ENCODE measurements at regions not wholly inside any gene's neighbourhood (a gene's known extent, or its start where the extent isn't known, plus 50 kb on each side); places are given as distances from the start of the nearest gene placed in this dataset.
A peak's percentile ranks its signal among the peaks of the same experiment; 100 is the strongest.

DNA sequence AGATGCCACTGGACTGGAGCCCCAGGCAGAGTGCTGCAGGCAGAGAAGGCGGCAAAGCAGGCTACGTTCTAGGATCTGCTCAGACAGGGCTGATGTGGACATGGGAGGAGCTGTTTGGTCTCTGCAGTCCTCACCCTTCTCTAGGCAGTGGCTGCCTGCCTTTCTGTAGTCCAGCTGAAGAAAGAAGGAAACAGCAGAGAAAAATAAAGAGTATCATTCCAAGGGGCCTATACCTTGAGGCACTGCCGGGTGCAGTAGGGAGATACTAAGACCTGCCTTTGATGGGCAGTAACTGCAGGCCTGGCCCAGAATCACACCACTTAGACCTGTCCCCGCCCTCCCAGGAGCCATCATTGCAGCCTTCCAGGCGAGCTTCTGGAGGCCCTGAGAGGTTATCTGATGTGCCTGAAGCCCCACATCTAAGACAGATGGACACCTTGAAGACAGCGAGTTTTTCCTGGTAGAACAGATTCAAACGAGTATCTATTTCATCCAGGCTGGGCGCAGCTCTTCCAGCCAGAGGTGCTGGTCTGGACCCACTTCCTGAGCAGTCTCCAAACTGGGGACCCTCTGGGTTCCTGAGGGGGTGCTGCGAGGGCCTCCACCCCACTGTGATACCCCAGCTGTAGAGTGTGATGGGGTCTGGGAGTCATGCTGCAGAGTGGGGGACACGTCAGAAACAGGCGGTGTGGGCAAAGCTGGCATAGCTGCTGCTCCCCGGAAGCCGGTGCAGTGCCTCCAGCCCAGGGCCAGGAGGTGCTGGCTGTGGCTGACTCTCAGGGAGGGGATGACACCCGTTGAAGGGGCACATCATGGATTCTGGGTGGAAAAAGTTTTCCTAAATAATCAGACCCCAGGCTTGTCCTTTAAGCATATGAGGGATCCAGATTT, 87.3 kb upstream of the OTOS start:
- no peak for DNase-seq

DNA sequence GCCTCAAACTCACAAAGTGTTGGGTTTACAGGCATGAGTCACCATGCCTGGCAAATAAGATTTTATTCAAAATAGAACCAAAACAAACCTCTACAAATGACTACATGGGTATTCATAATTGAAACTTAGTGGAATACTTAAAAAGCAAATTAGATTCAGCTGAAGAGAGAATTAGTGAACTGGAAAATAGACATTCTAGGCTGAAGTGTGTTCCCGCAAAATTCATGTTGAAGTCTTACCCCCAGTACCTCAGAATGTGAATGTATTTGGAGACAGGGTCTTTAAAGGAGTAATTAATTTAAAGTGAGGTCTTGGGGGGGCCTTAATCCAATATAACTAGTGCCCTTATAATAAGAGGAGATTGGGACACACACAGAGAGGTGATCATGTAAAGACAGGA, 88.5 kb upstream of the OTOS start:
- no peak for DNase-seq

DNA sequence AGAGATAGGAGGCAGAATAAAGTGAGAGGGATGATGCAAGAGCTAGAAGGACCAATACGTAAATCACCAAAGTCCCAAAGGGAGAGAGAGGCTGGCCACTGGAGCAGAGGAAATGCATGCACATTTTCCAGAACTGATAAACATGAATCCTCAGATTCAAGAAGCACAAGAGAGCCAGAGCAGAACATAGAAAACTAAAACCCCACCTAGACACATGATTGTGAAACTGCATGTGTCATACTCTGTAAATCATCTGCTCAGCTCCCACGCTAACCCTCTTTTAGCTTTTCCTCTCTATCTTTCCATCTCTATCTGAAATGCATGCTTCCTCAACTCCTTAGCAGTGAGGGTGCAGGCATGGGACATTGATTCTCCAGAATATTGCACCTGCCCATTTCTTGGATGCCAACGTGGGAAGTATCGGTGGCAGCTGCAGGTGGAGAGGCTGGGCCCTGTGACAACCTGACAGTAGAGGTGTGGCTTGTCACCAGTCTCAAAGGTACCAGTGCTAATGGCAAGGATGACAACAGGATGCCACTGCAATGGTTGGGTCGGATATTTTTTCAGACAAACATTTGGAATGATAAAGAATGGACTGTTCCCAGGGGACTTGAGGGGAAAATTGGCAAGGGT, 89.3 kb upstream of the OTOS start:
- no peak for DNase-seq

DNA sequence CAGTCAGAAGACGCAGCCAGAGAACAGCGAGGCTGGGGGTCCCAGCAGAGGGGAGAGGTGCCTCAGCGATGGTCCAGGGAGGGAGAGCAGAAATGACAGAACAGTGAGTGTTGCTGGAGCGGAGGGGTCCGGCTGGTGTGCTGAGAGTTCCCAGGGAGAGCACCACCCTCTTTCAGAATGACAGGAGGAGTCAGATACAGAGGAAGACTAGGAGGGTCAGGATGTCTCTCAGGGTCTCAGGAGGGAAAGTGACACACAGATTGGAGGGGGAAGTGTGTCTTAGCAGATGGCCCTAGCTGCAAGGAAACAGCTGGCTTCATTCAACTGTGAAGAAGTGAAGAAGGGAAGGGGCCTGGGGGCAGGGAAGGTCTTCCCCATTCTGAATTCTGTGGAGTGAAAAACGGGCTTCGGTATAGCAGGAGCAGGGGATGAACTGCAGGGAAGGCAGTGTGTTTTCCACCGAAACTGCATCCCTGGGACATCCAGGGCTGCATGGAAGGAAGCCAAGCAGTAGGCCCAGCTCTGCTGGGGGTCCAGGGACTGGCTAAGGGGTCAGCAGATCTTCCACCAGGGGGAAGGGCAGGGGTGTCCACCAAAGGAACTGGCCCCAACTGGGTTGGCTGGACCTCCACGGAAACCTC, 90.0 kb upstream of the OTOS start:
- no peak for DNase-seq

DNA sequence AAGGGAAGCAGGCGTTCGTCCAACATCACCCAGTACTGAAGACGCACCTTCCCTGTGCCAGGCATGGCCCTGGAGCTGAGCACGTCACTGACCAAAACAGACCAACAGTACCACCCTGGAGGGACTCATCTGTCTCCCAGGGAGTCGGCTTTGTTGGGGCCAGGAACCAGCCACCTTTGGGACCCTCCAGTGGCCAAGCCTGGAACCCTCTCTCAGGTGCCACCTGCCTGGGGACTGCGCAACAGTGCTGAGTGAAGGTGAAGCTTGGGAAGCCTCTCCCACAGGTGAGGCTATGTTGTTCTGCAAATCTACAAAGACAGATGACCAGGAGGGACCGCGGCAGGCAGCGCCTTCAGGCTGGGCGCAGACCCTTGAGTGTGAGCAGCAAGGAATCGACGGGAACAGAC, 91.4 kb upstream of the OTOS start:
- DNase-seq: no peak

DNA sequence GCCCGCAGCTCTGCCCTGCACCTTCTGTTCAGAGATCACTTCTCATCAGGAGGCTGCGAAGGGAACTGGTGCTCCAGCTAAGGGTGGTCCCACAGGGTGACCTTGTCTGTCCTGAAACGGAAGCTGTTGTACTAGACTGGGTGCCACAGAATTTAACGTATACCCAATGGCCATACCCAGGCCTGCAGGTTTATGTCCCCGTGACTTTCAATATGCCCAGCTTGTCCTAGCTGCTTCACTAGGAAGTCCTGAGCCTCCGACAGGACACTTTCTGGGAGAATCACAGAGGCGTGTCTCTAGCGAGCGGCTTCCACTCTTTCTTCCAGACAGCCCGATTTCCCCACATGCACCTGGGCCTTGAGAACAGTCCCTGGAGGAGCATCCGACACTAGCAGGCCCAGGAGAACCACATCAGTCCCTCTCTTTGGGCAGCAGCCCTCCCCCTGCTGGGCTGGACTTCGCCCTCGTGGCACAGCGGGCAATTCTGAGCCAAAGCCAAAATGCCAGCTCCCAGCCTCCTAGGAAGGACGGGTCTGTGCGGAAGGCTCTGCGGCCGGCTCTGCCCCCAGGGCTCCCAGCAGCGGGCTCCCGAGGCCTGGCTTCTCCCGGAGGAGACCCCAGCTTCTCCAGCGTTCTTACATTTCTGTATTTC, 91.9 kb upstream of the OTOS start:
- no peak for DNase-seq

DNA sequence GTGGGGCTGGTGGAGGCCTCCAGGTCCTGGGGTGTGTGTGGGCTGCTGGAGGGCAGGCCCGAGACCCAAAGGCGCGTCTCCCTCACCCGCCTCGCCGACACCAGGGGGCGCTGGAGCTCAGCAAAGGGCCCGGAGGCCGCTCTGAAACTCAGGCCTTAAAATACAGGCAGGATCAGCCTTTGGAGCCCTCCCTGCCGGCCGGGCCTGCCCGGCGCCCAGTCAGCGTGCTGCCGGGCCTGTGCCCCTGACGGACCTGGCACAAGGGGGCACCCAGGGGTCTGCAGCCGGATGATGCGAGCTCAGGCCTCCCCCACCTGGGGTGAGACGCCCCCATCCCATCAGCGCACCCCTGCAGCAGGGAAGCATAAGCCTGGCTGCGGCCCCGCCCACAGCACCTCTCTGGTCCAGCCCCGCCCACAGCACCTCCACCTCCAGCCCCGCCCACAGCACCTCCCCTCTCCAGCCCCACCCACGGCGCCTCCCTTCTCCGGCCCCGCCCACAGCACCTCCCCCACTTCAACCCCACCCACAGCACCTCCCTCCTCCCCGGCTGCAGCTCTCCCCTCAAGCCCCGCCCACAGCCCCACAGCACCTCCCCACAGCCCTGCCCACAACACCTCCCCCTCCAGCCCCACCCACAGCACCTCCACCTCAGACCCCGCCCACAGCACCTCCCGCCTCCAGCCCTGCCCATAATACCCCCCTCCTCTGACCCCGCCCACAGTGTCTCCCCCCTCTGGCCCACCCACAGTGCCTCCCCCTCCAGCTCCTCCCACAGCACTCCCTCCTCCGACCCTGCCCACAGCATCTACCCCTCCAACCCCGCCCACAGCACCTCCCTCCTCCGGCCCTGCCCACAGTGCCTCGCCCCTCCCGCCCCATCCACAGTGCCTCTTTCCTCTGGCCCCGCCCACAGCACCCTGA, 92.8 kb upstream of the OTOS start:
- DNase-seq: no peak

DNA sequence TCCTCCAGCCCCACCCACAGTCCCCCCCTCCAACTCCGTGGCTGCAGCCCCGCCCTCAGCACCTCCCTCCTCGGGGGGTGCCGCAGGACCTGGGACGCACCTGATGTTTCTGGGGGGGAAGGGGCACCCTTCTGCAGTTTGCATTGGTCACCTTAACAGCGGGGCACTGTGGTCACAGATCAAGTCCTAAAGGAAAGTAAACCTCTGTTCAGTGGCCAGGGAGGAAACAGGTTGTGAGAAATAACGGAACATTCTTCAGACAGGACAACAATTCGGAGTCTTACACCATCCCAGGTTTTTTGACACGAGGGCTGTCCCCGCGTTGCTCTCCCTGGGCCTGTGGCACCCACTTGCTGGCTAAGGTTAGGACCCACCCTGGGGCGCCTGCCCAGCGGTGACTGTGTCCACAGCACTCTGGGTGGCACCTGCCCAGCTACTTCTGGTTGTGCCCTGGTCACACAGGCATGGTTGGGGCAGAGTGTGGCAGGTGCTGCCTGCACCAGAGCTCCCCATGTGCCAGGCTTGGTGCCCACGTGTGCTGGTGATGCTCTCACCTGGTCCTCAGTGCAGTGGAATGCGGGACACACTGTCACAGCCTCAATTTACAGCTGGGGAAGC, 93.5 kb upstream of the OTOS start:
- DNase-seq: no peak

DNA sequence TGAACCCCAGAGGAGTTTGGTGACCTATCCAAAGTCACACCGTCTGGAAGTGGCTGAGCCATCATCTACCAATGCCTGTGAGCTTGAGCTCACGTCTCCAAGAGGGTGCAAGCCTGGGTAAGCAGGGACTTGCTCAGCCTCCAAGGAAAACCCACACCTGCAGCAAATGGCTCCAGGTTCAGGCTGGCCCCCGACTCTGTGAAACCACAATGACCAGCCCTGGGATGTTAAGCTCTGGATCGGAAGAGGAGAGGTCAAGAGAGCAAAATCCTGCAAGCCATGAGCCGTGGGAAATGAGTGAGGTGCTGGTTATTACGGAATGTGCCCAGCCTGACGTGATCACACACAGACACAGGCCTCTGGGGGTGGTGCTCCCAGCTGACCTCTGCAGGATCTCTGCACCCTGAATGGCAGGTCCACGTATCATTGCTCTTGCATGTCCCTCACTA, 94.1 kb upstream of the OTOS start:
- DNase-seq: no peak

DNA sequence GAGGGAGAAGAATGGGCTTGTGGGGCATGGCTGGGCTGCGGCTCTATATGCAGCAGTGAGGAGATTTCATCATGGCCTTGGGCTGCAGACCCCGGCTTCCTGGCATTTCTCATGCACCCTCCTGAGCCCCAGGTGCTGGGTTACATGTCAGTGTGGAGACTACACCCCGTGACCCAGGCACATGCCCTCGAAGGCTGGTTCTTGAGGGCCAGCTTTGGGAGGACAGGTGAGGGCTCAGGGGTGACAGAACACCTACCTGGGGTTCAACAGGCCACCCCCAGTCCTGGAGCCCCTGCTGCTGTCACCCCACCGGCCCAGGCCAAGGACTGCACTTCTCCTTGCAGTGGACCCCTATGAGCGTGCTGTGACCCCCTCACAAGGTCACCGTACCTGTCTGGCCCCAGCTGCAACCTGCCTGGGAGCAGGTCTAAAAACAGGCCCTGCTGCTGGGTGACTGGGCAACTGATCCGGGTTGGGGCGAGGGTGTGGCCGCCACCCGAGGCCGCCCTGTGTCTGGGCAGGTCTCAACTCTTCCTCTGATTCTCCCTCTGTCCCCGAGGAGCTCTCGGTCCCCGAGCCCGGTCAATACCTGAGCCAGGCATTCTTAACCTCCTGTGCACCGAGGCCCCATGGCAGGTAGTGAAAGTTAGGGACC, 94.8 kb upstream of the OTOS start:
- no peak for DNase-seq

DNA sequence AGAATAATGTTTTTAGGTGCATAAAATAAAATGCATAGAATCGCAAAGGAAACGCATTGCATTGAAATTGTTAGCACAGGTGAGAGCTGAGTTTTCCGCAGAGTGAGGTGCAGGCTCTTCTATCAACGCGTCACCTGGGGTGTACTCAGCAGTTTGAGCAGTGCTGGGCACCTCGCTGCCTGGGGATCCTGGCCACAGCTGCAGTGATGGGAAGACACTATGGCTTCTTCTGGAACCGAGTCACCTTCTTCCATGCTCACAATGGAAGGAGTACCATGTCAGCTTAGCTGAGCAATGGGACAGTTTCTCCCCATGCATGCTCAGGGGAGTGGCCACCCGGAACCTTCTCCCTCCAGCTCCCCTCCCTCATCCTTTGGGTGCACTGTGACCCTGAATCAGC, 95.4 kb upstream of the OTOS start:
- DNase-seq: no peak

DNA sequence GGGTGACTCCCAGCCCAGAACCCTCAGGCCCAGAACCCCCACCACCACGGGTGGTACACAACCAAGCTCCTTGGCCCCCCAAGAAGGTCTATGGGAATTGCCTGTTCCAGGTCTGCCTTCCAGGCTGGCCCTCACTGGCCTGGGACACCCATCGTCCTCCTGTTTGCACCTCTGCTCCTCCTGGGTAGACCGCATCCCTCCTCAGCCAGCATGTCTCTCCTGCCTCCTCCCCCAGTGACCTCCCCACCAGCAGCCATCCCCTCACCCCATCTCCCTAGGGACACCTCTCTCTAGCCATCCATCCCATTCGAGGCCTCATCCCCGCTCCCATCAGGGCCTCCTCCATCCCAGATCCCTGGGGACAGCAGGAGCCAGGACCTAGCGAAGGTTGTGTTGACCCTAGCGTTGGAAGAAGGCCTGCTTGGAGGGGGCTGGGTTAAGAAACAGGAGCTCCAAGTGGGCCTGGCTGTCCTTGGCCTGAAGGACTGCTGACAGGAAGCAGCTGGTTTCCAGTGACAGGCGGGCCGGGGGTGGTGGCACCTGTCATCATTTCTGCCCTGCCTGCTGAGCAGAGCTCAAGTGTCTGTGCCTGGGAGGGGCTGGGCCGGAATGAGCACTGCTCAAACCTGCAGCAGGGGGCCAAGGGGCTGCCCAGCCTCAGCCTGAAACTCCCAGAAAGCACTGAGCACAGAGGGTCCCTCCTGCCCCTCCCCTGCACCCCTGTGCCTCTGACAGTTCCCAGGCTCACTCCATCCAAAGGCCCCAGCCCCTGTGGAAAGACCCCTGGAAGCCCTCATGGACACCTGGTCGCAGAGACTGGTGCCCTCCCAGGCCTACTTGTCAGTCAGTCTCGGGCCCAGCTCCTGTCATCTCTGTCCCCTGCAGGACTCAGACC, 96.0 kb upstream of the OTOS start:
- peak; percentile 32 for DNase-seq

DNA sequence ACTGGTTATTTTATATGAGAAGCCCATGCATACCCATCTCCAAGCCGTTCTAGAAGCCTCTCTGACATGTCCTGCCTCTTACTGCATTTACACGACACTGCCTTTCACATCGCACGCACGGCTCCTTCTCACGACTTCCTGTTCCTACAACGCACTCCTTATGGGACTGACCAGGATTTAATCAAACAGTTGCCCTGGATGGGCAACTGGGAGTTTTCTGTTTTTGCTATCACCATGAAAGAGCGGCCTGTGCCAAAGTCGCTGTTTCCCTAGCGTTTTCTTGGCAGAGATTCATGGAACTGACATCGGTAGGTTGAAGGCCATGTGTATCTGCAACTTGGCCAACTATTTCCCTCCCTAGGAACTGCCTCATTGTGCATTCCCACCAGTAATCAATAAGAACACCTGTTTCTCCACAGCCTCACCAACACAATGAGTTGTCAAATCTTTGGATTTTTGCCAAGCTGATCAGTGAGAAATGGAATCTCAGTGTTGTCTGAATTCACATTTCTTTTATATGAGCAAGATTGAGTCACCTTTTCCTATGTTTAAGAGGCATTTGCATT, 97.2 kb upstream of the OTOS start:
- DNase-seq: no peak

DNA sequence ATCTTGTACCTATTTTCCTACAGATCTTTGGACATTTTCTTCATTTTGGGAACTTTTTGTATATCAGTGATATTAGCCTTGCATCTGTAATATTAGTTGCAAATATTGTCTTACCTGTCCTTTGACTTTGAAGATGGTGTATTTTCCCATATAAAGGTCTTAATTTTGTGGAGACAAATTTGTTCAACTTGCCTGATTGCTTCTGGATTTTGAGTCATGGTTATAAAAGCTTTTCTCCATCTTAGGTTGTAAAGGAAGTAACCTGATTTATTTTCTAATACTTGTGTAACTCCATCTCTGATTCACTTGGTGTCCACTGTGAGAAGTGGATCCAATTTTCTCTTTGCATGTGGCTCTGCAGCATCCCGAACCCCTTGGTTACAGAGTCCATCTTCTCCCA, 97.7 kb upstream of the OTOS start:
- DNase-seq: no peak

DNA sequence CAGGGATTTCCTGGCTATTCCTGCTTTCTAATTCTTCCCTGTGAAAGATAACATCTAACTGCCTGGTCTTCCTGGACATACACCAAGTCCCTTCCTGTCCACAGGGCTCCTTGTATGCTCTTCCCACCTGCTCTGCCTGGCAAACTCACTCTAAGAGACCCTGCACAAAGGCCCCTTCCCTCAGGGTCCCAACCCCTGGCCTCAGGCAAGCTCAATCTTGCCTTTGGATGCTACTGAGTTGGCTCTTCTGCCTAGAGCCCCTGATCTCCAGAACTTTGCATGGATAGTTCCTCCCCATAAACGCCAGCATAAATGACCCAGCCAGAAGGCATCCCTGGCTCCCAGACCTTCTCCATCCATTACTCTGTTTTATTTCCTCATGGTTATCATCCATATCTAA, 98.3 kb upstream of the OTOS start:
- DNase-seq: no peak

DNA sequence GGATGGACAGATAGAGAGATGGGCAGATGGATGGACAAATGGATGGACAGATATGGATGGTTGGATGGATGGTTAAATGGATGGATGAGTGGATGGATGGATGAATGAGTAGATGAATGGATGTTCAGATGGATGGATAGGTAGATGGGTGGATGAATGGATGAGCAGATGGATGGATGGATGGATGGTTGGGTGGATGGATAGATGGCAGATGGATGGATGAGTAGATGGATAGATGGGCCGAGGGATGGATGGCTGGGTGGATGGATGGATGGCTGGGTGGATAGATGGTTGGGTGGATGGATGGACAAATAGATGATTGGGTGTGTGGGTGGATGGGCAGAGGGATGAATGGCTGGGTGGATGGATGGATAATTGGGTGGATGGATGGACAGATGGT, 98.9 kb upstream of the OTOS start:
- no peak for DNase-seq

DNA sequence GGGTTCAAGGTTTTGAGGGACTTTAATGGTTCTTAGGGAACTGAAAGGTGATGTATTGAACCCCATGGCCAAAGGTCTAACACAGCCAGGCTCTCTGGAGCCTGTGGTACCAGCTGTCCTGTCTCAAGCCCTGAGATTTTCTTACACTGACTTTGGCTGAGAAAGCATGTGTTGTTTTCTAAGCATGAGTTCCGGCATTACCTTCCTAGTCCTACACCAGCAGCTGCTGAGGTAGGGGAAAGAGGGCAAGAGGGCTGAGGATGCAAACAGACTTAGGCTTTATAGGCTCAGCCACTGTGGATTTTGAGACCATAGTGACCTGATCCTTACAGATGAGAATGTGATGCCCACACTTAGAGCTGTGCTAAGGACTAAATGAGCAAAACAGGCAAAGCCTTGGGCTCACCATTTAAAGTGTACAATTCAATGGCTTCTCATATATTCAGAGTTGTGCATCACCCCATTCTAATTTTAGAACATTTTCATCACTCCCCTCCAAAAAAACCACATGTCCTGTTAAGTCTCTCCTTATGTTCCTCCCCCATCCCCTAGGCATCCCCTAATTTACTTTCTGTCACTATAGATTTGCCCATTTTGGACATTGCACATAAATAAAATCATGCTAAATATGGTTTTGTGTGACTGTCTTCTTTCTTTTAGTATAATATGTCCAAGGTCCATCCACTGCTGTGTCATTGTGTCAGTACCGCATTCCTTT, 99.7 kb upstream of the OTOS start:
- no peak for DNase-seq

DNA sequence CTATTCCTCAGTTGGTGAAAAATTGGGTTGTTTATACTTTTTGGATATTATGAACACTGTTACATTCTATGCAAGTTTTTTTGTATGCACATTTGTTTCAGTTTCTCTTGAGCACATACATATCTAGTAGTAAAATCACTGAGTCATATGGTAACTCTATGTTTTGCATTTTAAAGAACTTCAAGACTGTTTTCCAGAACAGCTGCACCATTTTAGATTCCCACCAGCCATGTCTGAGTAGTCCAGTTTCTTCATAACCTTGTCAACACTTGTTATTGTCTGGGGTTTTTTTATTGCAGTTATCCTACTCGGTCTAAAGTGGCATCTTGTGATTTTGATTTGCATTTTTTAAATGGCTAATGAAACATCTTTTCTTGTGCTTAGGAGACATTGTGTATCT, 100.3 kb upstream of the OTOS start:
- no peak for DNase-seq

DNA sequence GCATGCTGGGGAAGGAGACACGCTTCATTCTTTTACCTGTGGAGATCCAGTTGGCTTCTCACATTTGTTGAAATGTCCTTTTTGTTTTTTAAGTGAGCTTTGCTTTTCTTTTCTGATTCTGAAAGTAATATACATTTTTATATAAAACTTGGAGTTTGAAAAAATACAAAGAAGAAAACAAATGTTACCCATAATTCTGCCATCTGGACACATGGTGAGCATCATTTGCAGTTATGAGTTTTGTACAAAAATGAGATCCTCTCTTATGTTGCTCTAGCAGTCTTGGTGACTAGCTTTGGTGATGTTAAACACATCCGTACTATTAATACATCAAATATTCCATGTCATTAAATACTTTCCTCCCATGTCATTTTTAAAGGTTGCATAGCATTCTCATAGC, 101.1 kb upstream of the OTOS start:
- no peak for DNase-seq
